Stimulated activated naive CD8-positive, alpha-beta T cell treated with anti-CD3 and anti-CD28 coated beads, Interleukin-15, amount 100 ng/mL, for 72 hours (primary cell): ENCODE measurements at regions not wholly inside any gene's neighbourhood (a gene's known extent, or its start where the extent isn't known, plus 50 kb on each side); places are given as distances from the start of the nearest gene placed in this dataset.
A peak's percentile ranks its signal among the peaks of the same experiment; 100 is the strongest.
"Not testable (repeated sequence)": the region's sequence is repeated elsewhere in the genome, so short reads cannot be mapped to it uniquely, and the experiment has no call there.

Experiments used
- ATAC-seq: fragments of 150-1000 bp; cut with Tn5 transposase; 2 replicates; pipeline ENCODE4 v1.10.0; 2021; ENCODE audit warnings: mild to moderate bottlenecking, moderate library complexity
- DNase-seq, 2 donors: peaks; one replicate each; pipeline ENCODE4 v3.0.0; 2021 to 2022
- H3K27ac Mint-ChIP-seq, 2 donors: one replicate each; pipeline ENCODE4 v1.8.0; 2022; ENCODE audit warnings: mild to moderate bottlenecking in 2 of 2, mixed read lengths in 2 of 2, moderate library complexity in 2 of 2
- H3K27me3 Mint-ChIP-seq: one replicate; pipeline ENCODE4 v1.8.0; 2022; ENCODE audit warnings: mixed read lengths
- H3K4me1 Mint-ChIP-seq: one replicate; pipeline ENCODE4 v1.8.0; 2022; ENCODE audit warnings: mild to moderate bottlenecking, mixed read lengths
- H3K4me3 Mint-ChIP-seq, 2 donors: one replicate each; pipeline ENCODE4 v1.8.0; 2022; ENCODE audit warnings: mild to moderate bottlenecking in 2 of 2, mixed read lengths in 2 of 2, moderate library complexity in 1 of 2
- H3K9me3 Mint-ChIP-seq, 2 donors: one replicate each; pipeline ENCODE4 v1.8.0; 2022; ENCODE audit warnings: mixed read lengths in 2 of 2

- no peaks in the 10 kb centered on the region for H3K4me1 Mint-ChIP-seq
- ATAC-seq (no peak), DNase-seq (no peak)
- peaks cover 48% of the 10 kb centered on the region for H3K27me3 Mint-ChIP-seq
- no peaks in the 10 kb centered on the region for H3K9me3 Mint-ChIP-seq
- no peak overlapping the region for H3K27ac Mint-ChIP-seq
- H3K4me3 Mint-ChIP-seq, result no peak overlapping the region
Measured at GRCh38 chr11:34784318-34784841, 131.8 kb downstream of the APIP start.

GRCh38 chr11:34783816-34784317 is 132.3 kb downstream of the APIP start:
- Mint-ChIP-seq H3K27me3 (peaks cover 53% of the 10 kb centered on the region), H3K9me3 (no peaks in the 10 kb centered on the region)
- ATAC-seq, result no peak

GRCh38 chr11:34781826-34782225 is 134.4 kb downstream of the APIP start:
- peaks cover 68% of the 10 kb centered on the region for H3K27me3 Mint-ChIP-seq
- not testable (repeated sequence) for H3K4me3 Mint-ChIP-seq, H3K27ac Mint-ChIP-seq, H3K4me1 Mint-ChIP-seq, H3K9me3 Mint-ChIP-seq, DNase-seq, ATAC-seq

More at GRCh38 chr11:34783816-34784317, 132.3 kb downstream of the APIP start:
- Mint-ChIP-seq H3K4me1 (no peaks in the 10 kb centered on the region), H3K27ac (no peak overlapping the region), H3K4me3 (no peak overlapping the region)
- DNase-seq, result no peak

- Mint-ChIP-seq H3K4me1 (no peaks in the 10 kb centered on the region), H3K27ac (no peak overlapping the region), H3K9me3 (no peaks in the 10 kb centered on the region), H3K27me3 (peaks cover 76% of the 10 kb centered on the region), H3K4me3 (no peak overlapping the region)
- ATAC-seq, result no peak
- no peak for DNase-seq
Measured at GRCh38 chr11:34775417-34775888, 140.7 kb downstream of the APIP start.

DNA sequence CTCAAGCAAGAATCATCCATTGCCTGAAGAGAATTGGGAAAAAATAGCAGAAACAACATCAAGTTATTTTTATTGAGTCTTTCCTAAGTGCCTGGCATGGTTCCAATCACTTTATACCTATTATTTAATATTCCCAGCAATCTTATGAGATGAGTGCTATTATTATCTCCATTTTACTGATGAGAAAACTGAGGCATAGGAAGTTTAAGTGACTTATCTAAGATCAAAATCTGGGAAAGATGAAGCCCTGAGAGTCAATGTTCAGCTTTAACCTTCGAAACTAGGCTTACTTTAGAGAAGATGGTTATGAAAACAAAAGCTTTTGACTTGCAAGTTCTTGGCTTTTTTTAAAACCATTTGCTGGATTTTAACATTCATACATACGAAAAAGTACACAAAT is 141.6 kb downstream of the APIP start:
- Mint-ChIP-seq H3K4me3 (no peak overlapping the region), H3K27ac (no peak overlapping the region), H3K4me1 (no peaks in the 10 kb centered on the region), H3K9me3 (no peaks in the 10 kb centered on the region), H3K27me3 (peaks cover 76% of the 10 kb centered on the region)
- ATAC-seq (no peak), DNase-seq (no peak)

GRCh38 chr11:34773826-34774225 is 142.4 kb downstream of the APIP start:
- no peak for ATAC-seq
- DNase-seq, result no peak
- no peaks in the 10 kb centered on the region for H3K4me1 Mint-ChIP-seq
- H3K9me3 Mint-ChIP-seq, result no peaks in the 10 kb centered on the region
- H3K27ac Mint-ChIP-seq, result no peak overlapping the region
- no peak overlapping the region for H3K4me3 Mint-ChIP-seq
- H3K27me3 Mint-ChIP-seq, result peaks cover 75% of the 10 kb centered on the region

DNA sequence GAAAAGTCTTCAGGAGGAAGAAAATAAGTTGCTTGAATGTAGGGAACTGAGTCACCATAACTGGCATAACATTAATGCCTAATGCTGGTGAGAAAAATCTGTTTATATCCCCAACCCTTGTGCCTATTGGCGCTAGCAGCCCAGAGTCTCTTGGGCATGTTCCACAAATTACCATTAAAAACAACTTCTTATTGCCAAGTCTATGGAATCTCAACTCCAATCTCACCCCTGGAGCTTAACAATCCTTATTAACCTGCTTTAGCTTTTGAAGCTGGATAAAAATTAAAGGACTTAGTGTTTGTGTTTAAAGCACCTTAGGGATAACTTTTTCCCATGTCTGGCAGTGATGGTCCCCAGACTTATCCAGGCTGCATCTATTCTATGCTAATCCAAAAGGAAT is 143.0 kb downstream of the APIP start:
- Mint-ChIP-seq H3K27ac (no peak overlapping the region), H3K27me3 (peaks cover 80% of the 10 kb centered on the region), H3K4me3 (no peak overlapping the region), H3K9me3 (no peaks in the 10 kb centered on the region), H3K4me1 (no peaks in the 10 kb centered on the region)
- ATAC-seq (no peak), DNase-seq (no peak)

DNA sequence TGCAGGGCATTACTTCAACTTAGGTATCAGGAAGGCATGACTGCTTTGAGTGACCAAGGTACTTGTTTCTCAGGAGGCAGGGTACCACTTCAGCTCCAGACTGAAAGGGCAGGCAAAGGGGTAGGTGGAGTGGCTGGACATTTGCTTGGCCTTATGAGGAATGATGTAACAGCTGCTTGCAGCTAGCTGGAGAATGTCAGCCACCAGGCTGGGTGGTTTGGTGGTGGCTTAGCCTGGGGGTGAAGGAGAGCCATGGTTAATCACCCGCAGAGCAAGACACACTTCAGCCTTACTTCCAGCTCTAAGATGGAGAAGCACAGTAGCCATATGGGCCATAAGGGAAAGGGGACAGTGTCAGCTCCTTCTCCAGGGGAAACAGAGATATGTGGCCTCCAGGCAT is 146.1 kb downstream of the APIP start:
- Mint-ChIP-seq H3K4me3 (no peak overlapping the region), H3K4me1 (no peaks in the 10 kb centered on the region), H3K9me3 (peaks cover 6 to 10% of the 10 kb centered on the region in 2 donors), H3K27me3 (peaks cover 77% of the 10 kb centered on the region), H3K27ac (peak overlapping the region in 1 of 2 donors; percentile 77)
- ATAC-seq, result no peak
- no peak for DNase-seq

DNA sequence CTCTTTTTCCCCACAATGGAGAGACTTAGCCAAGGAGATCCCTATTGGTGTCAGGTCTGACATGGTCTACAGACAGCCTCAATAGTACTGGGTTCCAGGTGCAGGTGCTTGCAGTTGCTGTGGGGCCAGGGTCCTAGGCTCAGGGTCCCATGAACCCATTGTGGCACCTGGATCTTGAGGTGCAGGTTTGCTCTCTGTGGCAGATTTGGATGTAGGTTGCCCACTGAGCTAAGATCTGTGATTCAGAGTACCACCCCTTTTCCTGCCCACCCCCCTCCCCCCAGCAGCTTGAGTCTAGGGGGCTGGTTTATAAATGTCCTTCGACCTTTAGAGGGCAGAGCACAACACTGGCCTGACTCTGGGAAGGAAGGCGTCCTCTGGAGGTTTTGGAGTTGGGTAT is 147.0 kb downstream of the APIP start:
- Mint-ChIP-seq H3K27ac (no peak overlapping the region), H3K27me3 (peaks cover 74% of the 10 kb centered on the region)
- no peak for DNase-seq

DNA sequence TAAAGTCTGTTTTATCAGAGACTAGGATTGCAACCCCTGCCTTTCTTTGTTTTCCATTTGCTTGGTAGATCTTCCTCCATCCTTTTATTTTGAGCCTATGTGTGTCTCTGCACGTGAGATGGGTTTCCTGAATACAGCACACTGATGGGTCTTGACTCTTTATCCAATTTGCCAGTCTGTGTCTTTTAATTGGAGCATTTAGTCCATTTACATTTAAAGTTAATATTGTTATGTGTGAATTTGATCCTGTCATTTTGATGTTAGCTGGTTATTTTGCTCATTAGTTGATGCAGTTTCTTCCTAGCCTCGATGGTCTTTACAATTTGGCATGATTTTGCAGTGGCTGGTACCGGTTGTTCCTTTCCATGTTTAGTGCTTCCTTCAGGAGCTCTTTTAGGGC is 141.7 kb downstream of the EHF start:
- not testable (repeated sequence) for H3K27ac Mint-ChIP-seq, ATAC-seq, H3K4me3 Mint-ChIP-seq, H3K4me1 Mint-ChIP-seq, DNase-seq
- peaks cover 20 to 24% of the 10 kb centered on the region in 2 donors for H3K9me3 Mint-ChIP-seq
- H3K27me3 Mint-ChIP-seq, result peaks cover 21% of the 10 kb centered on the region

More for the DNA sequence above, 147.0 kb downstream of the APIP start:
- no peaks in the 10 kb centered on the region for H3K4me1 Mint-ChIP-seq
- no peak for ATAC-seq
- peaks cover 8 to 10% of the 10 kb centered on the region in 2 donors for H3K9me3 Mint-ChIP-seq
- no peak overlapping the region for H3K4me3 Mint-ChIP-seq

GRCh38 chr11:34758262-34758661 is 137.4 kb downstream of the EHF start:
- ATAC-seq (no peak), DNase-seq (no peak)
- Mint-ChIP-seq H3K27ac (no peak overlapping the region), H3K9me3 (peaks cover 1 to 7% of the 10 kb centered on the region in 2 donors), H3K4me3 (no peak overlapping the region), H3K4me1 (no peaks in the 10 kb centered on the region), H3K27me3 (peaks cover 11% of the 10 kb centered on the region)

GRCh38 chr11:34757026-34757451 is 136.1 kb downstream of the EHF start:
- Mint-ChIP-seq H3K9me3 (peaks cover 0 to 1% of the 10 kb centered on the region in 2 donors), H3K27me3 (peaks cover 12% of the 10 kb centered on the region), H3K27ac (no peak overlapping the region), H3K4me1 (no peaks in the 10 kb centered on the region), H3K4me3 (no peak overlapping the region)
- ATAC-seq, result no peak
- DNase-seq, result no peak

DNA sequence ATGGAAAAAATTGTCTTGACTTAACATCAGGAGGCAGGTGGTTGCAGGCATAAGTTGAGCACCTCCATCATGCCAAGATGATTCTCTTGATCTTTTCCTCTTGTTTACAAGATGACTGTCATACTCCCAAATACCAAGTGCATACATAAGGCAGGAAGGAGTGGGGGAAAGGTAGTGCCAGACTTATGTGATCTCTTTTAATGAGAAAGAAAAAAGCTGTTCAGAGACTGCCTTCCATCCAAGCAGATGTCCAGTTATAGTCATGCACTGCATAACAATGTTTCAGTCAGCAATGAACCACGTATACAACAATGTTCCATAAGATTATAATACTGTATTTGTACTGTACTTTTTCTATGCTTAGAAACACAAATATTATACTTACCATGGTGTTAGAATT is 135.7 kb downstream of the EHF start:
- no peak overlapping the region for H3K27ac Mint-ChIP-seq
- no peaks in the 10 kb centered on the region for H3K4me1 Mint-ChIP-seq
- no peaks in the 10 kb centered on the region for H3K9me3 Mint-ChIP-seq
- DNase-seq (no peak), ATAC-seq (no peak)
- H3K4me3 Mint-ChIP-seq, result no peak overlapping the region
- H3K27me3 Mint-ChIP-seq, result peaks cover 16% of the 10 kb centered on the region

- no peaks in the 10 kb centered on the region for H3K4me1 Mint-ChIP-seq
- no peak overlapping the region for H3K27ac Mint-ChIP-seq
- no peak for ATAC-seq
- no peaks in the 10 kb centered on the region for H3K9me3 Mint-ChIP-seq
- peaks cover 23% of the 10 kb centered on the region for H3K27me3 Mint-ChIP-seq
- no peak overlapping the region for H3K4me3 Mint-ChIP-seq
- DNase-seq, result no peak
Measured at GRCh38 chr11:34755671-34756070, 134.8 kb downstream of the EHF start.

- Mint-ChIP-seq H3K9me3 (no peaks in the 10 kb centered on the region), H3K27ac (no peak overlapping the region), H3K27me3 (peaks cover 32% of the 10 kb centered on the region), H3K4me3 (no peak overlapping the region), H3K4me1 (no peaks in the 10 kb centered on the region)
- ATAC-seq (no peak), DNase-seq (no peak)
Measured at GRCh38 chr11:34754171-34754823, 133.4 kb downstream of the EHF start.

DNA sequence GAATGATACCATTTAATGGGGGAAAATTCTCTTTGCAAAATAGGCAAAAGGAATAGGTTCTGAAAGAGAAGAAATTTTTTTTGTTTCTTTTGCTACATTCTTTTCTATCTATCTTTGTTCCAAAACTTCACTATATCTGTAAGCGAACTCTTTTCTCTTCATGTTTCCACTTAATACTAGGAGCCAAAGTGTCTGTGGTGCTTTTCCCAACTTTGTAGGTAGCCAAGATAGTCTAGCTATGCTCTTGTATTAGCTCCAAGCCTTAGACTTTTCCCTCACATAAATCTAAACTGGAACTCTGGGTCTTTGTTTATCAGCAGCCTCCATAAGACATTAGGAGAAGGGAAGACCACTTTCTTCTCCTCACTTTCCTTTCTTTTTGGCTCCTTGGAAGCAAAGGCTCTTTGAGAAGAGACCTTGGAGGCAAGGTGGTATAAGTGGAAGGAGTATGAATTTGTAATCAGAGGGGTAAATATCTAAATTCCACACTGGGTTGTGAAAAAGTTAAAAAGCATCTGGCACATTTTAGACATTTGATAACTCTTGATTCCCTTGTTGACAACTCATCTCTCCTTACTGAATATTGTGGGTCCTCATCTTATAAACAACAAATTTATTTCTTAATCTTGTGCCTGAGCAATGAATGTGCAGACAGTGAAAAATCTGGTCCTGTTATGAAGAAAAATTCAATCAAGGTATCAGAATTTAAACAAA is 130.0 kb downstream of the EHF start:
- H3K9me3 Mint-ChIP-seq, result no peaks in the 10 kb centered on the region
- H3K4me3 Mint-ChIP-seq, result no peak overlapping the region
- no peaks in the 10 kb centered on the region for H3K4me1 Mint-ChIP-seq
- ATAC-seq (no peak), DNase-seq (no peak)
- H3K27me3 Mint-ChIP-seq, result peaks cover 20% of the 10 kb centered on the region
- H3K27ac Mint-ChIP-seq, result no peak overlapping the region
